ENCODE measurements at regions not wholly inside any gene's neighbourhood (a gene's known extent, or its start where the extent isn't known, plus 50 kb on each side); places are given as distances from the start of the nearest gene placed in this dataset.

DNA sequence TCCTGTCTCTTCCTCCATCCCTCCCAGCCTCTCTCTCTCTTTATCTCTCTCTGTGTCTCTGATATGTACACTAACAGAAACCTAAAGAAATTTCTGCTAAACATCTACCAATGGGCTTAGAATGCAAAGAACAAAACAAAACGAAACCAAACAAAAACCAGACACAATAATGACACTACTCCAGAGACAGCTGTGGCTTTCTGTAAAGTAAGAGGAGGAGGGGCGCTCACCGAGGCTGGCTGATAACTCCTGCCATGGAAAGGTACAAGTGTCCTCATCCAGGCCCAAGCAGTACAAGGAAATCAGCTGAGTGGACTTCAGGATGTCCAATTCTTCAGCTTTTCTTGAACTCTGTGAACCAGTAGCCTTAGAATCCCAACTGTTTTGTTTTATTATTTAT is 70.4 kb upstream of the FZD8 start:
- Histone ChIP-seq H3K27ac (no peak overlapping the region), H3K4me3 (no peak overlapping the region), H3K9me3 (no peaks in the 10 kb centered on the region), H3K4me1 (no peaks in the 10 kb centered on the region), H3K27me3 (no peaks in the 10 kb centered on the region), H3K36me3 (no peaks in the 10 kb centered on the region)
- no peak for TF ChIP-seq EP300 (IDR thresholded peaks at IDR 0.05)
- no peak for TF ChIP-seq POLR2AphosphoS5 (IDR thresholded peaks at IDR 0.05)
- no peak for TF ChIP-seq POLR2A (IDR thresholded peaks at IDR 0.05)
- no peak for TF ChIP-seq CTCF (IDR thresholded peaks at IDR 0.05)
- intact Hi-C loops (cut with DNase I; ENCODE audit: low total_unique reads): no loop called here
- no peak for DNase-seq
- 52 to 61% (median 57%) methylated on average over 3 of the region's 3 CpGs for WGBS, 5 donors

GRCh38 chr10:35711615-35712411 is 69.7 kb upstream of the FZD8 start:
- TF ChIP-seq POLR2A (IDR thresholded peaks at IDR 0.05): no peak
- no peak for DNase-seq
- no peaks in the 10 kb centered on the region for H3K27me3 ChIP-seq
- intact Hi-C loops (cut with DNase I; ENCODE audit: low total_unique reads): no loop called here
- H3K27ac ChIP-seq: no peak overlapping the region
- peaks cover 0 to 3% (median 0%) of the 10 kb centered on the region in 4 donors for H3K9me3 ChIP-seq
- WGBS, 5 donors: 62 to 83% (median 74%) methylated on average over 15 of the region's 15 CpGs
- H3K4me1 ChIP-seq: no peaks in the 10 kb centered on the region
- no peak overlapping the region for H3K4me3 ChIP-seq
- H3K36me3 ChIP-seq: no peaks in the 10 kb centered on the region

DNA sequence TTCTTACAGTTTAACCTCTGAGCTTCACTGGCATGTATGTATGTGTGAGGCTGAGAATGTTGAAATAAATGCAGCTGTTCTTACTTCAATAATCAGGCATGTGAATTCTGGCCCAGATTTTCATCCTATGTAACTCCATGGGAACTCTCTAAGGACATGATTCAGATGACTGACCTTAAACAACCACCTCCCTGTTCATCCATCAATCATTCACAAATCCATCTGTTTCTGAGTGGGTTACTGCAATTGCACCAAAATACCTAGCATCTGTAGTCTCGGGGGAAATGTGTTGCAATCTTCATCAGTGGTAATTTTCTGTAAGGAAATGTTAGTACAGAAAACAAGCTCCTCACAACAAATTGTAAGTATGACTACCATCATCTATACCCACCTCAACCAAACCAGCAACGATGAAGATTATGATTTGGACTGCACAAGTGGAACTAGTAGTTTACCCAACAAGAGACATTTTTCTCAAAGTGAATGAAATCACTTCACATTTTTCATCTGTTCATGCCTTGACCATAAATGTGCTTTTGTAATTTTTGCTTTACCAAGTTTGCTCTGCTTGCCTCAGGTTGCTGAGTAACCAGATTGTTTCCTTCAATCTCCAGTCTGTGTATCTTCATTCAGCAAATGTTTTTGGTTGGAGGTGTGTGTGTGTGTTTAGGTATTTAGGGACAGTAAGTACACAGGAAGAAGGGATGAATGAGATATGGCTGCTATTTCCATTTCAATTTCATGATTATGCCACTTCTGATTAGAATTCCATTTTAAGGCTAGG is 65.7 kb upstream of the FZD8 start:
- TF ChIP-seq CTCF (IDR thresholded peaks at IDR 0.05): no peak
- TF ChIP-seq POLR2A (IDR thresholded peaks at IDR 0.05): no peak
- no peak for TF ChIP-seq EP300 (IDR thresholded peaks at IDR 0.05)
- TF ChIP-seq POLR2AphosphoS5 (IDR thresholded peaks at IDR 0.05): no peak
- 65 to 86% (median 75%) methylated on average over 2 of the region's 2 CpGs for WGBS, 5 donors
- Histone ChIP-seq H3K4me1 (no peaks in the 10 kb centered on the region), H3K9me3 (peaks cover 0 to 6% (median 0%) of the 10 kb centered on the region in 4 donors), H3K27me3 (no peaks in the 10 kb centered on the region), H3K36me3 (no peaks in the 10 kb centered on the region), H3K27ac (no peak overlapping the region), H3K4me3 (no peak overlapping the region)
- no peak for DNase-seq
- intact Hi-C loops (cut with DNase I; ENCODE audit: low total_unique reads): no loop called here

DNA sequence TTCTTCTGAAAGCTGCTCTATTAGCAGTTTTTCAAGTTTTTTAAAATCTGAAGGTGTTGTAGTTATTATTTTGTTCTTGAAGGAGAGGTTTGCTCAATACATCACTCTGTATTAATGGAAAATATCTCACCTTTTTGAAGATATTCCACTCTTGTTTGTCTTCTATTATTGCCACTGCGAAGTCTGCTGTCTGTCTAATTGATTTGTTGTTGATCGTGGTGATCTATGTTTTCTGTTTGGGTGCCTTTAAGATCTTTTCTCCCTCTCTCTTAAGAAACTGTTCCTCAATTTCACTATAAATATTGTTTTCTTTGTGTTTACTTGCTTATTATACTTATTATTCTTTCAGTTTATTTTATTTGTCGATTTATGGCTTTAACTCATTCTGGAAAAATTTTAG is 64.9 kb upstream of the FZD8 start:
- Histone ChIP-seq H3K27me3 (no peaks in the 10 kb centered on the region), H3K4me1 (no peaks in the 10 kb centered on the region), H3K36me3 (no peaks in the 10 kb centered on the region), H3K9me3 (peaks cover 0 to 6% (median 0%) of the 10 kb centered on the region in 4 donors), H3K4me3 (no peak overlapping the region), H3K27ac (no peak overlapping the region)
- WGBS, 5 donors: 91 to 96% (median 94%) methylated on average over 3 of the region's 3 CpGs
- DNase-seq: no peak
- intact Hi-C loops (cut with DNase I; ENCODE audit: low total_unique reads): no loop called here
- no peak for TF ChIP-seq CTCF (IDR thresholded peaks at IDR 0.05)
- TF ChIP-seq EP300 (IDR thresholded peaks at IDR 0.05): no peak
- no peak for TF ChIP-seq POLR2A (IDR thresholded peaks at IDR 0.05)
- TF ChIP-seq POLR2AphosphoS5 (IDR thresholded peaks at IDR 0.05): no peak
